HFFc6 (cell line): ENCODE measurements at regions not wholly inside any gene's neighbourhood (a gene's known extent, or its start where the extent isn't known, plus 50 kb on each side); places are given as distances from the start of the nearest gene placed in this dataset.
A peak's percentile ranks its signal among the peaks of the same experiment; 100 is the strongest.

Experiments used
- DNase-seq: peaks from one replicate; pipeline ENCODE4 v3.0.0-alpha.2; 2018
- H3K27ac Mint-ChIP-seq: 2 replicates; pipeline ENCODE4 v1.8.0; 2020; ENCODE audit warnings: mild to moderate bottlenecking, mixed read lengths
- H3K27me3 Mint-ChIP-seq: 2 replicates; pipeline ENCODE4 v1.8.0; 2021; ENCODE audit warnings: mild to moderate bottlenecking, moderate library complexity, mixed read lengths; ENCODE audit not compliant: insufficient read depth
- H3K36me3 Mint-ChIP-seq: 2 replicates; pipeline ENCODE4 v1.8.0; 2021; ENCODE audit warnings: low read depth, mixed read lengths
- H3K4me1 Mint-ChIP-seq: 2 replicates; pipeline ENCODE4 v1.8.0; 2020; ENCODE audit warnings: low read depth, mixed read lengths
- H3K4me3 Mint-ChIP-seq: 2 replicates; pipeline ENCODE4 v1.8.0; 2020; ENCODE audit warnings: mild to moderate bottlenecking, moderate library complexity, mixed read lengths
- H3K9me3 Mint-ChIP-seq: 2 replicates; pipeline ENCODE4 v1.8.0; 2020; ENCODE audit warnings: mild to moderate bottlenecking, mixed read lengths
- CTCF ChIP-seq: fragments of 200-600 bp; sonication (generic); IDR thresholded peaks from 2 replicates; pipeline ENCODE4 v1.5.0; 2021; ENCODE audit warnings: antibody characterized with exemption, mild to moderate bottlenecking

- peaks cover 4% of the 10 kb centered on the region; the same call in 1 of the 2 replicates for H3K27me3 Mint-ChIP-seq
- H3K9me3 Mint-ChIP-seq, result no peaks in the 10 kb centered on the region
- H3K36me3 Mint-ChIP-seq, result no peaks in the 10 kb centered on the region
- no peak overlapping the region for H3K27ac Mint-ChIP-seq
- no peak for TF ChIP-seq CTCF
- DNase-seq, result no peak
- H3K4me1 Mint-ChIP-seq, result peaks cover 7% of the 10 kb centered on the region
- no peak overlapping the region for H3K4me3 Mint-ChIP-seq
Observed at GRCh38 chr6:79775222-79775621, 144.1 kb downstream of the SH3BGRL2 start.

- H3K4me3 Mint-ChIP-seq, result no peak overlapping the region
- H3K36me3 Mint-ChIP-seq, result no peaks in the 10 kb centered on the region
- H3K9me3 Mint-ChIP-seq, result peaks cover 8% of the 10 kb centered on the region
- no peak overlapping the region for H3K27ac Mint-ChIP-seq
- no peak for DNase-seq
- H3K4me1 Mint-ChIP-seq, result no peaks in the 10 kb centered on the region
- H3K27me3 Mint-ChIP-seq, result peaks cover 4% of the 10 kb centered on the region
- TF ChIP-seq CTCF, result no peak
Observed at GRCh38 chr6:79764747-79765146, 133.6 kb downstream of the SH3BGRL2 start.

- Mint-ChIP-seq H3K9me3 (no peaks in the 10 kb centered on the region), H3K27ac (no peak overlapping the region), H3K4me3 (no peak overlapping the region), H3K27me3 (peaks cover 4% of the 10 kb centered on the region), H3K4me1 (no peaks in the 10 kb centered on the region), H3K36me3 (no peaks in the 10 kb centered on the region)
- no peak for DNase-seq
- no peak for TF ChIP-seq CTCF
Observed at GRCh38 chr6:79763301-79763700, 132.2 kb downstream of the SH3BGRL2 start.

- Mint-ChIP-seq H3K27ac (no peak overlapping the region), H3K4me1 (no peaks in the 10 kb centered on the region), H3K27me3 (peaks cover 4% of the 10 kb centered on the region), H3K9me3 (no peaks in the 10 kb centered on the region), H3K4me3 (no peak overlapping the region), H3K36me3 (no peaks in the 10 kb centered on the region)
- peak; percentile 7 for DNase-seq
- TF ChIP-seq CTCF, result peak; percentile 48; the same call in 1 of the 2 replicates
Observed at GRCh38 chr6:79762370-79762769, 131.2 kb downstream of the SH3BGRL2 start.

GRCh38 chr6:79756496-79756895 lies 125.4 kb downstream of the SH3BGRL2 start:
- TF ChIP-seq CTCF, result no peak
- Mint-ChIP-seq H3K9me3 (no peaks in the 10 kb centered on the region), H3K4me1 (0 out of 2 replicates have a peak, but pooled peaks cover 14% of the 10 kb centered on the region), H3K36me3 (no peaks in the 10 kb centered on the region), H3K4me3 (no peak overlapping the region), H3K27me3 (no peaks in the 10 kb centered on the region; the same call in none of the 2 replicates), H3K27ac (no peak overlapping the region)
- DNase-seq, result peak; percentile 8

- DNase-seq, result no peak
- Mint-ChIP-seq H3K4me1 (0 out of 2 replicates have a peak, but pooled peaks cover 14% of the 10 kb centered on the region), H3K36me3 (no peaks in the 10 kb centered on the region), H3K27me3 (no peaks in the 10 kb centered on the region; the same call in none of the 2 replicates), H3K9me3 (no peaks in the 10 kb centered on the region), H3K27ac (no peak overlapping the region), H3K4me3 (no peak overlapping the region)
- no peak for TF ChIP-seq CTCF
Observed at GRCh38 chr6:79755967-79756366, 124.8 kb downstream of the SH3BGRL2 start.
